ENCODE measurements at regions not wholly inside any gene's neighbourhood (a gene's known extent, or its start where the extent isn't known, plus 50 kb on each side); places are given as distances from the start of the nearest gene placed in this dataset.
"Not testable (repeated sequence)": the region's sequence is repeated elsewhere in the genome, so short reads cannot be mapped to it uniquely, and the experiment has no call there.

GRCh38 chr6:10174056-10174455, 240.8 kb downstream of the TFAP2A start:
- Histone ChIP-seq H4K20me1 (ENCODE audit: insufficient read depth, low read length) (no peaks in the 10 kb centered on the region), H3K4me1 (ENCODE audit: insufficient read depth, low read length) (no peaks in the 10 kb centered on the region), H2AFZ (ENCODE audit: low read depth, low read length) (no peak overlapping the region), H3K27ac (ENCODE audit: low read depth, low read length) (no peak overlapping the region), H3K27me3 (ENCODE audit: insufficient read depth, low read length) (no peaks in the 10 kb centered on the region), H3K79me2 (ENCODE audit: insufficient read depth, low read length) (no peaks in the 10 kb centered on the region), H3K4me2 (ENCODE audit: low read length) (no peak overlapping the region), H3K36me3 (ENCODE audit: insufficient read depth, low read length) (no peaks in the 10 kb centered on the region), H3K9me3 (ENCODE audit: insufficient read depth, low read depth, low read length) (no peaks in the 10 kb centered on the region), H3K9ac (ENCODE audit: low read length) (no peak overlapping the region), H3K4me3 (ENCODE audit: insufficient read depth, low read depth, low read length) (no peak overlapping the region)
- TF ChIP-seq CTCF (IDR thresholded peaks at IDR 0.05; ENCODE audit: insufficient read depth, low read depth, low read length) (no peak), EZH2 (IDR thresholded peaks at IDR 0.05; ENCODE audit: insufficient read depth, low read length) (no peak)
- Mint-ChIP-seq H3K4me1 (ENCODE audit: low read depth, unreplicated experiment) (peaks cover 10% of the 10 kb centered on the region), H3K4me3 (ENCODE audit: unreplicated experiment) (no peak overlapping the region), H3K9me3 (ENCODE audit: unreplicated experiment) (peaks cover 6% of the 10 kb centered on the region), H3K36me3 (ENCODE audit: low read depth, unreplicated experiment) (no peaks in the 10 kb centered on the region), H3K27ac (ENCODE audit: unreplicated experiment) (no peak overlapping the region), H3K27me3 (ENCODE audit: low read depth, unreplicated experiment) (no peaks in the 10 kb centered on the region)
- DNase-seq (ENCODE audit: low read depth) (no peak), FAIRE-seq (no peak)

GRCh38 chr6:10171706-10172105, 243.2 kb downstream of the TFAP2A start:
- not testable (repeated sequence) for H3K27me3 ChIP-seq (ENCODE audit: insufficient read depth, low read length); H3K79me2 ChIP-seq (ENCODE audit: insufficient read depth, low read length); H3K4me3 ChIP-seq (ENCODE audit: insufficient read depth, low read depth, low read length); H3K9ac ChIP-seq (ENCODE audit: low read length); H3K27ac ChIP-seq (ENCODE audit: low read depth, low read length); H3K9me3 ChIP-seq (ENCODE audit: insufficient read depth, low read depth, low read length); H3K4me1 ChIP-seq (ENCODE audit: insufficient read depth, low read length); H3K27me3 Mint-ChIP-seq (ENCODE audit: low read depth, unreplicated experiment); H2AFZ ChIP-seq (ENCODE audit: low read depth, low read length); DNase-seq (ENCODE audit: low read depth); H3K4me2 ChIP-seq (ENCODE audit: low read length); H3K4me1 Mint-ChIP-seq (ENCODE audit: low read depth, unreplicated experiment); H3K4me3 Mint-ChIP-seq (ENCODE audit: unreplicated experiment); FAIRE-seq; H4K20me1 ChIP-seq (ENCODE audit: insufficient read depth, low read length); H3K36me3 ChIP-seq (ENCODE audit: insufficient read depth, low read length); H3K27ac Mint-ChIP-seq (ENCODE audit: unreplicated experiment); H3K36me3 Mint-ChIP-seq (ENCODE audit: low read depth, unreplicated experiment); H3K9me3 Mint-ChIP-seq (ENCODE audit: unreplicated experiment)

- no peak for TF ChIP-seq EZH2 (IDR thresholded peaks at IDR 0.05; ENCODE audit: insufficient read depth, low read length)
- TF ChIP-seq CTCF (IDR thresholded peaks at IDR 0.05; ENCODE audit: insufficient read depth, low read depth, low read length) = no peak
- Histone ChIP-seq H3K27ac (ENCODE audit: low read depth, low read length) (no peak overlapping the region), H3K4me1 (ENCODE audit: insufficient read depth, low read length) (no peaks in the 10 kb centered on the region), H3K79me2 (ENCODE audit: insufficient read depth, low read length) (no peaks in the 10 kb centered on the region), H3K4me2 (ENCODE audit: low read length) (no peak overlapping the region), H4K20me1 (ENCODE audit: insufficient read depth, low read length) (no peaks in the 10 kb centered on the region), H2AFZ (ENCODE audit: low read depth, low read length) (no peak overlapping the region), H3K9me3 (ENCODE audit: insufficient read depth, low read depth, low read length) (no peaks in the 10 kb centered on the region), H3K4me3 (ENCODE audit: insufficient read depth, low read depth, low read length) (no peak overlapping the region), H3K36me3 (ENCODE audit: insufficient read depth, low read length) (no peaks in the 10 kb centered on the region), H3K27me3 (ENCODE audit: insufficient read depth, low read length) (no peaks in the 10 kb centered on the region), H3K9ac (ENCODE audit: low read length) (no peak overlapping the region)
- FAIRE-seq (no peak), DNase-seq (ENCODE audit: low read depth) (no peak)
- H3K27ac Mint-ChIP-seq (ENCODE audit: unreplicated experiment) = no peak overlapping the region
- peaks cover 2% of the 10 kb centered on the region for H3K4me1 Mint-ChIP-seq (ENCODE audit: low read depth, unreplicated experiment)
- H3K36me3 Mint-ChIP-seq (ENCODE audit: low read depth, unreplicated experiment) = no peaks in the 10 kb centered on the region
- no peak overlapping the region for H3K4me3 Mint-ChIP-seq (ENCODE audit: unreplicated experiment)
- H3K9me3 Mint-ChIP-seq (ENCODE audit: unreplicated experiment) = peaks cover 8% of the 10 kb centered on the region
- H3K27me3 Mint-ChIP-seq (ENCODE audit: low read depth, unreplicated experiment) = peaks cover 2% of the 10 kb centered on the region
These were observed 244.1 kb downstream of the TFAP2A start for GRCh38 chr6:10170816-10171215.
